ENCODE measurements at regions not wholly inside any gene's neighbourhood (a gene's known extent, or its start where the extent isn't known, plus 50 kb on each side); places are given as distances from the start of the nearest gene placed in this dataset.
"Not testable (repeated sequence)": the region's sequence is repeated elsewhere in the genome, so short reads cannot be mapped to it uniquely, and the experiment has no call there.

GRCh38 chr3:35921718-35922117, 282.4 kb downstream of the ARPP21 start:
- TF ChIP-seq, protein P1, sequence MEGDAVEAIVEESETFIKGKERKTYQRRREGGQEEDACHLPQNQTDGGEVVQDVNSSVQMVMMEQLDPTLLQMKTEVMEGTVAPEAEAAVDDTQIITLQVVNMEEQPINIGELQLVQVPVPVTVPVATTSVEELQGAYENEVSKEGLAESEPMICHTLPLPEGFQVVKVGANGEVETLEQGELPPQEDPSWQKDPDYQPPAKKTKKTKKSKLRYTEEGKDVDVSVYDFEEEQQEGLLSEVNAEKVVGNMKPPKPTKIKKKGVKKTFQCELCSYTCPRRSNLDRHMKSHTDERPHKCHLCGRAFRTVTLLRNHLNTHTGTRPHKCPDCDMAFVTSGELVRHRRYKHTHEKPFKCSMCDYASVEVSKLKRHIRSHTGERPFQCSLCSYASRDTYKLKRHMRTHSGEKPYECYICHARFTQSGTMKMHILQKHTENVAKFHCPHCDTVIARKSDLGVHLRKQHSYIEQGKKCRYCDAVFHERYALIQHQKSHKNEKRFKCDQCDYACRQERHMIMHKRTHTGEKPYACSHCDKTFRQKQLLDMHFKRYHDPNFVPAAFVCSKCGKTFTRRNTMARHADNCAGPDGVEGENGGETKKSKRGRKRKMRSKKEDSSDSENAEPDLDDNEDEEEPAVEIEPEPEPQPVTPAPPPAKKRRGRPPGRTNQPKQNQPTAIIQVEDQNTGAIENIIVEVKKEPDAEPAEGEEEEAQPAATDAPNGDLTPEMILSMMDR (IDR thresholded peaks at IDR 0.05; ENCODE audit: control insufficient read depth, insufficient read depth, low read depth, low read length, missing control alignments), result no peak
- no peak overlapping the region for H3K4me3 ChIP-seq (ENCODE audit: control insufficient read depth, low read depth, low read length)
- no peak for DNase-seq (ENCODE audit: low read depth)

GRCh38 chr3:35924070-35924469, 284.7 kb downstream of the ARPP21 start:
- TF ChIP-seq, protein P1 (IDR thresholded peaks at IDR 0.05; ENCODE audit: control insufficient read depth, insufficient read depth, low read depth, low read length, missing control alignments), result peak; percentile 54
- DNase-seq (ENCODE audit: low read depth); H3K4me3 ChIP-seq (ENCODE audit: control insufficient read depth, low read depth, low read length): not testable (repeated sequence)

GRCh38 chr3:35927441-35927840, 288.1 kb downstream of the ARPP21 start:
- TF ChIP-seq, protein P1 (IDR thresholded peaks at IDR 0.05; ENCODE audit: control insufficient read depth, insufficient read depth, low read depth, low read length, missing control alignments), result no peak
- no peak for DNase-seq (ENCODE audit: low read depth)
- H3K4me3 ChIP-seq (ENCODE audit: control insufficient read depth, low read depth, low read length), result no peak overlapping the region

DNA sequence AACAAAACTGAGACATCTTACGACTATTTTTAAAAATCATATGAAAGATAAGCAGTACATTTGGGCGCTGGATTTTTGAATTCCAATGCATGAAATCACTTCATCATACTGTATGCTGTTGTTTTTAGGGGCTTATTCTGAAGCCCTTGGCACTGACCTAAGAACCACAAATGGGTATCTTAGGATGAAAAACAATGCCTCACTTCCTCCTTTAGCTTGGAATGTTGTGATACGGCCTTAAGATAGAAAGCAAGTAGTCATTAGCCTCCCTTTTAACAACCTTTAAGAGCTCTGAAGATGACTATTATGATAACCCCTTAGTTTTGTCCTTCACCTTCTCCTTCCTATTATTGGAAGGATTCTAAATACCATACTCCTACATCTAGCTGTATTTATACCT, 289.8 kb downstream of the ARPP21 start:
- no peak overlapping the region for H3K4me3 ChIP-seq (ENCODE audit: control insufficient read depth, low read depth, low read length)
- TF ChIP-seq, protein P1 (IDR thresholded peaks at IDR 0.05; ENCODE audit: control insufficient read depth, insufficient read depth, low read depth, low read length, missing control alignments), result no peak
- DNase-seq (ENCODE audit: low read depth), result no peak

DNA sequence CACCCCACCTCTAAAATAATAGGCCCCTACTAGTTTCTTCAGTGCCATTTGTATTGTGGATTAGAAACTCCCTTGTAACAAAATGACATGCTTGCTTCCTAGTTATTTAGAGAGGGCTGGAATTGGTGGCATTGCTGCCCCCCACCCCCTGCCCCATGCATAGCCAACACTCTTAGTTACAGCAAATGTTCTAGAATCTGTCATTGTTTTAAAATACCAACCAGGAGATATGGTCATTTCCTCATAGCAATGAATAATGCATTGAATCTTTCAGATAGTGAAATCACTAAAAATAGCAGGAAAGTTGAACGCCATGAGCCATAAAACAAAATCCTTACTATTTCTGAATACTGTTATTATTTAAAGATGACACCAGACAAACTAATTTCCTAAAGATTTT, 292.5 kb downstream of the ARPP21 start:
- TF ChIP-seq, protein P1 (IDR thresholded peaks at IDR 0.05; ENCODE audit: control insufficient read depth, insufficient read depth, low read depth, low read length, missing control alignments), result no peak
- no peak for DNase-seq (ENCODE audit: low read depth)
- H3K4me3 ChIP-seq (ENCODE audit: control insufficient read depth, low read depth, low read length), result no peak overlapping the region

DNA sequence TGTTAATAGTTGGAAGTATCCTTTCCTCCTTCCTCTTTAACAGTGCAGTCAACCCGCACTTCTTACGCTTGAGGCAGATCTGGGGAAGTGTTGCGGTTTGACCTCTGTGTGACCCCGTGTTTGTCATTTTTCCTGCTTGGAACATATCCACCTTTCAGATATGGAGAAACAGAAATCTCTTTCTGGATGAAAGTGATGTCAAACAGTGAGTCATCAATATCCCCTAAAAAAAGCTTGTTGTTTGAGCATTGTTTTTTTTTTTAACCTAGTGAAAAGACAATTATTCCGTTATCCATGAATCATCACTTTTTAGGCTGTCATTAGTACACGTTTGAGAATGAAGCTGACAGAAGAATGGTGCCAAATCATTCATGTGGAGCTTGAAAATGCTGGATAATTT, 293.7 kb downstream of the ARPP21 start:
- peak; percentile 29 for DNase-seq (ENCODE audit: low read depth)
- TF ChIP-seq, protein P1 (IDR thresholded peaks at IDR 0.05; ENCODE audit: control insufficient read depth, insufficient read depth, low read depth, low read length, missing control alignments), result no peak
- no peak overlapping the region for H3K4me3 ChIP-seq (ENCODE audit: control insufficient read depth, low read depth, low read length)

DNA sequence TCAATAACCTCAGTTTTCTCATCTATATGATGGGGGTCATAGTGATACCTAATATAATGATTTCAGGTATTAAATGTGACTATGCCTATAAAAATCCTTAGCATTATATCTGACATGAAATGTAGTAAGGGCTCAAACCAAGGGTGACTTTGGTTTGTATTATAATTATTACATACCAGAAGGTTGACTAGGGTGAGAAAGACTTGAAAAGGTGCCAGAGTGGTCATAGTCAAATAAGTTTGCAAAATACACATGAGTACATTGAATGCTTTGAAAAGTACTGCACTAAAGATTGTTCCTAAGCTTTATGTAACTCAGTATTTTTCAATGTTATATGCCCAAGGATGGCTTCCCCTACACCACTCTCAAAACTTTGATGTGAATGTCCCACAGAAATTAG, 297.2 kb downstream of the ARPP21 start:
- no peak for DNase-seq (ENCODE audit: low read depth)
- TF ChIP-seq, protein P1 (IDR thresholded peaks at IDR 0.05; ENCODE audit: control insufficient read depth, insufficient read depth, low read depth, low read length, missing control alignments), result no peak
- H3K4me3 ChIP-seq (ENCODE audit: control insufficient read depth, low read depth, low read length), result no peak overlapping the region
